ENCODE measurements at regions not wholly inside any gene's neighbourhood (a gene's known extent, or its start where the extent isn't known, plus 50 kb on each side); places are given as distances from the start of the nearest gene placed in this dataset.
"Not testable (repeated sequence)": the region's sequence is repeated elsewhere in the genome, so short reads cannot be mapped to it uniquely, and the experiment has no call there.

- Histone ChIP-seq H3K4me3 (no peak overlapping the region), H3K27me3 (no peaks in the 10 kb centered on the region), H3K36me3 (no peaks in the 10 kb centered on the region), H3K9me3 (no peaks in the 10 kb centered on the region)
- DNase-seq: no peak
Observed at GRCh38 chr6:15158821-15159619, 86.8 kb upstream of the JARID2 start.

- no peaks in the 10 kb centered on the region for H3K9me3 ChIP-seq
- no peak for DNase-seq
- H3K27me3 ChIP-seq: no peaks in the 10 kb centered on the region
- H3K36me3 ChIP-seq: no peaks in the 10 kb centered on the region
- no peak overlapping the region for H3K4me3 ChIP-seq
Observed at GRCh38 chr6:15160812-15161211, 85.1 kb upstream of the JARID2 start.

GRCh38 chr6:15164855-15165254, 81.0 kb upstream of the JARID2 start:
- H3K9me3 ChIP-seq, H3K4me3 ChIP-seq, H3K36me3 ChIP-seq, H3K27me3 ChIP-seq, DNase-seq: not testable (repeated sequence)

- no peak overlapping the region for H3K4me3 ChIP-seq
- H3K27me3 ChIP-seq: no peaks in the 10 kb centered on the region
- H3K9me3 ChIP-seq: no peaks in the 10 kb centered on the region
- H3K36me3 ChIP-seq: no peaks in the 10 kb centered on the region
- DNase-seq: no peak
Observed at GRCh38 chr6:15166121-15166520, 79.7 kb upstream of the JARID2 start.

- Histone ChIP-seq H3K9me3 (no peaks in the 10 kb centered on the region), H3K36me3 (no peaks in the 10 kb centered on the region), H3K27me3 (no peaks in the 10 kb centered on the region), H3K4me3 (no peak overlapping the region)
- DNase-seq: no peak
Observed at GRCh38 chr6:15170126-15170525, 75.7 kb upstream of the JARID2 start.

GRCh38 chr6:15171026-15171425, 74.8 kb upstream of the JARID2 start:
- Histone ChIP-seq H3K4me3 (no peak overlapping the region), H3K9me3 (no peaks in the 10 kb centered on the region), H3K27me3 (no peaks in the 10 kb centered on the region), H3K36me3 (no peaks in the 10 kb centered on the region)
- no peak for DNase-seq

- Histone ChIP-seq H3K36me3 (no peaks in the 10 kb centered on the region), H3K4me3 (no peak overlapping the region), H3K27me3 (no peaks in the 10 kb centered on the region), H3K9me3 (no peaks in the 10 kb centered on the region)
- no peak for DNase-seq
Observed at GRCh38 chr6:15176816-15177370, 69.0 kb upstream of the JARID2 start.

GRCh38 chr6:15183979-15184378, 61.9 kb upstream of the JARID2 start:
- no peak for DNase-seq
- Histone ChIP-seq H3K36me3 (no peaks in the 10 kb centered on the region), H3K27me3 (no peaks in the 10 kb centered on the region), H3K4me3 (no peak overlapping the region), H3K9me3 (no peaks in the 10 kb centered on the region)

- no peaks in the 10 kb centered on the region for H3K27me3 ChIP-seq
- H3K36me3 ChIP-seq: no peaks in the 10 kb centered on the region
- H3K4me3 ChIP-seq: no peak overlapping the region
- no peak for DNase-seq
- no peaks in the 10 kb centered on the region for H3K9me3 ChIP-seq
Observed at GRCh38 chr6:15184441-15184861, 61.4 kb upstream of the JARID2 start.

- not testable (repeated sequence) for H3K4me3 ChIP-seq, H3K36me3 ChIP-seq
Observed at GRCh38 chr6:15185111-15185510, 60.8 kb upstream of the JARID2 start.

GRCh38 chr6:15193451-15193850, 52.4 kb upstream of the JARID2 start:
- not testable (repeated sequence) for H3K27me3 ChIP-seq, H3K36me3 ChIP-seq, DNase-seq, H3K9me3 ChIP-seq, H3K4me3 ChIP-seq

More at GRCh38 chr6:15185111-15185510, 60.8 kb upstream of the JARID2 start:
- not testable (repeated sequence) for H3K9me3 ChIP-seq, H3K27me3 ChIP-seq, DNase-seq

GRCh38 chr6:15194453-15194852, 51.4 kb upstream of the JARID2 start:
- H3K27me3 ChIP-seq: no peaks in the 10 kb centered on the region
- H3K4me3 ChIP-seq: no peak overlapping the region
- no peak for DNase-seq
- no peaks in the 10 kb centered on the region for H3K9me3 ChIP-seq
- H3K36me3 ChIP-seq: no peaks in the 10 kb centered on the region
